Stimulated activated CD4-positive, alpha-beta T cell treated with anti-CD3 and anti-CD28 coated beads, Interleukin-15, amount 100 ng/mL, for 1 hour (primary cell): ENCODE measurements at regions not wholly inside any gene's neighbourhood (a gene's known extent, or its start where the extent isn't known, plus 50 kb on each side); places are given as distances from the start of the nearest gene placed in this dataset.

Experiments used
- DNase-seq, 2 donors: peaks; one replicate each; pipeline ENCODE4 v3.0.0-alpha.2; 2020; ENCODE audit warnings: low read depth in 1 of 2, low spot score in 1 of 2

DNA sequence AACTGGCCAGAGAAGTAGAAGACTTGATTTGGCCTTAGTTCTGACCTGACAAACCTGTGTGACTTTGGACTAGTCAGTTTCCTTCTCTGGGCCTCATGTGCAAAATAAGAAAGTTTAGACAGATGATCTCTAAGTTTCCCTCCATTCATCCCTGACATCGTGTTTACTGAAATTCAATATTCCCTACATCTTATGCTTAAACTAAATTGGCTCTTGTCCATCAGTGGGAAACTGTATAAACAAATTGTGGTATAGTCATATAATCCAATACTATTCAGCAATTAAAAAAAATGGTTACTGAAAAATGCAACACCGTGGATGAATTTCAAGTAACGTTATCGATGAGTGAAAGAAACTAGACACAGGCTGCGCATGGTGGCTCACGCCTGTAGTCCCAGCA lies 64.4 kb upstream of the HRH1 start:
- DNase-seq, result no peak

DNA sequence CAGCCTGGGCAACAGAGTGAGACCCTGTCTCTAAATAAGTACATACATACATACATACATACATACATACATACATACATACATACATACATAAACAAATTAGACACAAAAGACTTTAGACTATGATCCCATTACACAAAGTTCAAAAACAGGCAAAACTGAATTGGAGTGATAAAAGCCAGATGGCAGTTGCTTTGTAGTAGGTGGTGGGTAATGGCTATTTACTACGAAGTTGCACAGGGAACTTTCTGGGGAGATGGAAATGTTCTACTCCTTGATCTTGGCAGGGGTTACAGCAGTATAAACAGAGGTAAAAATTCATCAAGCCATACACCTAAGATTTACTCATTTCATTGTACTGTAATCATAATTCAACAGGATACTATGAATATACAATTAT lies 63.7 kb upstream of the HRH1 start:
- no peak for DNase-seq

DNA sequence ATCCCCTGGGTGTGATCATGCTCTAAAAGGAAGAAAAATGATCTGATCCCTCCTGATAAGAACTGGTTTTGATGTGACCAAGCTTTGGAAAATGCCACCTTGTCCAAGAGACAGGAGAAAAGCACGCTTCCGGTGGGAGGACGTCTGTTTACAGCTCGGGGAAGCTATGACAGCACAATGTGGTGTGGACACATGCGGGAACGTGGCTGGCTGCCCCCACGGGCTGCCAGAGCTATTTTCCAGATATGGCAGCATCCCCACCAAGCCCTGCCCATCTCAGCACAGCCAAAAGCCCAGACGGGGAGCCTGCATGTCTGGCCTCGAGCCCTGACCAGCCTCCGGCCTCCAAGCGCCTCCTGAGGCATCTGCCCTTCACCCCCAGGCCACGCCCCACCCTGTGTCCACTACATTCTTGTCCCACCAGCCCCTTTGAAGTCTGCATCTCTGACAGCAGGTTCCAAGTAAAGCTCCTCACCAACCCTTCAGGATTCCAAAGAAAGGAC lies 63.2 kb upstream of the HRH1 start:
- no peak for DNase-seq

DNA sequence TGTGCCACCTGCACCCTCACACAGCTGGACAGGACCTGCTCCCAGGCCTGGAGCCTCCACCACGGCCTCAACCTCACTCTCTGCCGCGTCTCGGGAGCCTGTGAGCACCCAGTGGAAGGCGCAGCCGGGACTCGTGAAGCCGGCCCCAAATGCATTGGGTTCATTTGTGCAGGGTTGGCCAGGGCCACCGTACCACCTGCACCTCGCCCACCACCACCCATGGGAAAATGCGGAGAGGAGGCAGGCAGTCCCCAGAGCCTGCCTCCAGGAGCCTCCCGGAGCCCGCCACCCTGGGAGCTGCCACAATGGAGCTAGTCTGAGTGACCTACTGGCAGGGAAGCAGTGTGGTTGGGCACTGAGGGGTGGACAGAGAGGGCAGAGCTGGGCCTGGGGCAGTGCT lies 62.5 kb upstream of the HRH1 start:
- DNase-seq, result no peak

DNA sequence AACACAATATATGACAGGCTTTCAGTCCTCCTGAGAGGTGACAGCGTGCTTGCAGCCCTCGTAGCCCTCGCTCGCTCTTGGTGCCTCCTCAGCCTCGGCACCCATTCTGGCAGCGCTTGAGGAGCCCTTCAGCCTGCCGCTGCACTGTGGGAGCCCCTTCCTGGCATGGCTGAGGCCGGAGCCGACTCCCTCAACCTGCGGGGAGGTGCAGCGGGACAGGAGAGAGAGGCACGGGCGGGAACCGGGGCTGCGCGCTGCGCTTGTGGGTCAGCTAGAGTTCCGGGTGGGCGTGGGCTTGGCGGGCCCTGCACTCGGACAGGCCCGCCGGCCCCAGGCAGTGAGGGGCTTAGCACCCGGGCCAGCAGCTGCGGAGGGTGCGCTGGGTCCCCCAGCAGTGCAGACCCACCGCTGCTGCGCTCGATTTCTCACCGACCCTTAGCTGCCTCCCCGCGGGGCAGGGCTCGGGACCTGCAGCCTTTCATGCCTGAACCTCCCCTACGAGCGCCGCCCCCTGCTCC lies 60.4 kb upstream of the HRH1 start:
- DNase-seq, result no peak

DNA sequence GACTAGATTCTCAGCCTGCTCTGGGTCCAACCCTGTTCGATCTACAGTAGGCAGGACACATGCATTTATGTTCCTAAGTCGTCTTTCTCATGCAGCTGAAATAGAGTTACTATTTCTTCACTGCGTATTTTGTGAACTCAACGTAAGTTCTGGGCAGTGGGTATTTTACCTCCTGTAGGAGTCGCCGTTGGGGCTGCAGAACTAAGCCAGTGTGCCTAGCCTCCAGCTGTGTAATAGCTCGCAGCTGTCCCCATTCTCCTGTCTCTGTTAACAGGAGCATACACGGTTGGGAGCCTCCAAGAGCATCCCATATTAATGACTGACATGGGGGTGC lies 58.4 kb upstream of the HRH1 start:
- DNase-seq, result no peak

DNA sequence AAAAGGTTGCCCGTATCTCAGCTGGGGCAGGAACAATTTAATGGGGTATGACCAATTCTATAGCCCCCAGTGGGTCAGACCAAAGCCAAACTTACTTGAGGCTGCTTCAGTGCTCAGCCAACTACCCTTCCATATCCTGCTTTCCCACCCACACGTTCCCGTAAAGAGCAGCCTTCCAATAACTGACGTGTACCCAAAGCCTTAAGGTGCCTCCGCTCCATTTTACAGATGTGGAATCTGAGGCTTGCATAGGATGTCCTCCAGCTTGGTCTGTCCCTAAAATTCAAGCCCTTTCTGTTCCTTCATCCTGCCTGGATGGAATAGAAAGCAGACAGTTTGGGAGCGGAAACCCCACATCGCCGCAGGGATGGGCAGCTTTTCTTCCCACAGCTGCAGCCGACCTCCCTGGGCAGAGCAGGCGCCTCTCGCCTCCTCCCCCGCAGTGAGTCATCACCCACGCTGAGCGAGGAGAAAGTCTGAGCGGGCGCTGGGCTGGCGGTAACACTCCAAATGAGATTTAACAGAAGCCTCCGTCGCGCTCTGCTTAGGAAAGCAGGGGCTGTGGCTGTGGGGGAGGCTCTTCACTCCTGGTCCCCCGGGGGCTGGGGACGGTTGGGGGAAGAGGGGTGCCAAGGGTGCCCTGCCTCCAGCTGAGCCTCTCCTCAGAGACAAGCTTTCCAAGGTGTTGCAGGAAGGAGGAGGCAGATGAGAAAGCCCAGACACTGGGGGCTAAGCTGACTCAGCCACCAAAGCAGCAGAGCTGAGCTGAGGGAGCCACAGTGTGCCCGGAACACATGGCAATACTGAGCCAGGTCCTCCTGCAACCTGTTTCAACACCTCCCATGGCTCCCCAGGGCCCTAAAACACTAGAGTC lies 57.8 kb upstream of the HRH1 start:
- DNase-seq, result peak in 1 of 2 donors; percentile 62

DNA sequence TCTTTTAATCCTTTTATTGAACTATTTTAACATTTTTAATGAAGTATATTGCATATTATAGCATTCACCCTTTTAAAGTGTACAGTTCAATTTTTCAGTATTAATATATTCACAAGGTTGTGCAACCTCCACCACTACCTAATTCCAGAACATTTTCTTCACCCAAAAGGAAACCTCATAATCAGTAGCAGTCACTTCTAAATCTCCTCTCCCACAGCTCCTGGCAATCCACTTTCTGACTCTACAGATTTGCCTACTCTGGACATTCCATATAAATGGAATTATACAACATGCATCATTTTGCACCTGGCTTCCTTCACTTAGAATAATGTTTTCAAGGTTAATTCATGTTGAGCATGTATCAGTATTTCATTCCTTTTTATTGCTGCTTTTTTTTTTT lies 55.0 kb upstream of the HRH1 start:
- DNase-seq, result no peak
